Osteoblast (primary cell): ENCODE measurements at regions not wholly inside any gene's neighbourhood (a gene's known extent, or its start where the extent isn't known, plus 50 kb on each side); places are given as distances from the start of the nearest gene placed in this dataset.

ENCODE experiments used
- DNase-seq: peaks from one replicate; pipeline ENCODE4 v3.0.0; 2011; ENCODE audit warnings: low spot score, mixed read lengths; ENCODE audit not compliant: insufficient read length; ENCODE audit errors: missing footprints
- H2AFZ ChIP-seq: 2 replicates; pipeline ENCODE4 v1.6.0; 2011; ENCODE audit warnings: mild to moderate bottlenecking, low read length
- H3K27ac ChIP-seq: 2 replicates; pipeline ENCODE4 v1.5.1; 2011; ENCODE audit warnings: mild to moderate bottlenecking, low read depth, low read length, moderate library complexity
- H3K27me3 ChIP-seq: 2 replicates; pipeline ENCODE4 v1.6.0; 2012; ENCODE audit warnings: mild to moderate bottlenecking, control low read depth, inconsistent platforms, low read length, moderate library complexity; ENCODE audit not compliant: insufficient read depth
- H3K36me3 ChIP-seq: 2 replicates; pipeline ENCODE4 v1.5.1; 2011; ENCODE audit warnings: mild to moderate bottlenecking, low read length, control low read depth, moderate library complexity; ENCODE audit not compliant: insufficient read depth
- H3K4me1 ChIP-seq: 2 replicates; pipeline ENCODE4 v1.5.1; 2011; ENCODE audit warnings: mild to moderate bottlenecking, low read length, control low read depth, moderate library complexity; ENCODE audit not compliant: insufficient read depth
- H3K4me2 ChIP-seq: 2 replicates; pipeline ENCODE4 v1.6.0; 2011; ENCODE audit warnings: mild to moderate bottlenecking, low read length; ENCODE audit not compliant: insufficient read depth
- H3K4me3 ChIP-seq: fragments of 200-600 bp; sonication (generic); 3 replicates; pipeline ENCODE4 v1.5.1; 2012; ENCODE audit warnings: mild to moderate bottlenecking, low read length, inconsistent platforms; ENCODE audit not compliant: insufficient read depth
- H3K79me2 ChIP-seq: 2 replicates; pipeline ENCODE4 v1.6.0; 2012; ENCODE audit warnings: mild to moderate bottlenecking, low read length, control low read depth, inconsistent platforms; ENCODE audit not compliant: insufficient read depth
- H3K9me3 ChIP-seq: 2 replicates; pipeline ENCODE4 v1.5.1; 2011; ENCODE audit warnings: low read depth, low read length, control low read depth
- H4K20me1 ChIP-seq: 2 replicates; pipeline ENCODE4 v1.6.0; 2012; ENCODE audit warnings: mild to moderate bottlenecking, low read length, control low read depth; ENCODE audit not compliant: insufficient read depth
- TF ChIP-seq, protein P1 (sequence below): IDR thresholded peaks from 2 replicates; pipeline ENCODE4 v1.5.1; 2011; ENCODE audit warnings: mild to moderate bottlenecking, low read depth, low read length, moderate library complexity; ENCODE audit errors: extremely low read depth

DNA sequence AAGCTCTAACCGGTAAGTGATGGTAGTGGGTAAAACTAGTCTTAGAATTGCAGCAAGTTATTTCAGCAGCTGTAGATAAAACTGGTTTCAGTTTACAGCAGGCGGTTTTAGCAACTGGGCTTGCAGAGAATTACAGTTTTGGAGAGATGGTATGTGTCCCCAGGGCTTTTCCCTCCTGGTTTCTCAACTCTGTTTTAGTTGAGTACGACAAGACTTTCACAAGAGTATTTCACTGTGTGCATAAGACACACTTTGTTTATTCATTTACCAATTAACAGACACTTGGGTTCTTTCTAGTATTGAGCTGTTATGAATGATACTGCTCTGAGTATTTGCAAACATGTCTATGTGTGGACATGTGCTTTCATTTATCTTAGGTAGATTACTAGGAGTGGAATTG is 65.6 kb upstream of the RFX8 start:
- peaks cover 5% of the 10 kb centered on the region for H3K4me1 ChIP-seq
- H3K36me3 ChIP-seq, result no peaks in the 10 kb centered on the region
- no peaks in the 10 kb centered on the region for H4K20me1 ChIP-seq
- H3K27ac ChIP-seq, result peak overlapping the region; percentile 54
- H3K4me2 ChIP-seq, result peak overlapping the region; percentile 70
- DNase-seq, result peak; percentile 71
- H2AFZ ChIP-seq, result peak overlapping the region; percentile 60
- no peaks in the 10 kb centered on the region for H3K9me3 ChIP-seq
- H3K27me3 ChIP-seq, result no peaks in the 10 kb centered on the region
- no peaks in the 10 kb centered on the region for H3K79me2 ChIP-seq
- H3K4me3 ChIP-seq, result peak overlapping the region; percentile 33
- TF ChIP-seq, protein P1, sequence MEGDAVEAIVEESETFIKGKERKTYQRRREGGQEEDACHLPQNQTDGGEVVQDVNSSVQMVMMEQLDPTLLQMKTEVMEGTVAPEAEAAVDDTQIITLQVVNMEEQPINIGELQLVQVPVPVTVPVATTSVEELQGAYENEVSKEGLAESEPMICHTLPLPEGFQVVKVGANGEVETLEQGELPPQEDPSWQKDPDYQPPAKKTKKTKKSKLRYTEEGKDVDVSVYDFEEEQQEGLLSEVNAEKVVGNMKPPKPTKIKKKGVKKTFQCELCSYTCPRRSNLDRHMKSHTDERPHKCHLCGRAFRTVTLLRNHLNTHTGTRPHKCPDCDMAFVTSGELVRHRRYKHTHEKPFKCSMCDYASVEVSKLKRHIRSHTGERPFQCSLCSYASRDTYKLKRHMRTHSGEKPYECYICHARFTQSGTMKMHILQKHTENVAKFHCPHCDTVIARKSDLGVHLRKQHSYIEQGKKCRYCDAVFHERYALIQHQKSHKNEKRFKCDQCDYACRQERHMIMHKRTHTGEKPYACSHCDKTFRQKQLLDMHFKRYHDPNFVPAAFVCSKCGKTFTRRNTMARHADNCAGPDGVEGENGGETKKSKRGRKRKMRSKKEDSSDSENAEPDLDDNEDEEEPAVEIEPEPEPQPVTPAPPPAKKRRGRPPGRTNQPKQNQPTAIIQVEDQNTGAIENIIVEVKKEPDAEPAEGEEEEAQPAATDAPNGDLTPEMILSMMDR, result no peak

DNA sequence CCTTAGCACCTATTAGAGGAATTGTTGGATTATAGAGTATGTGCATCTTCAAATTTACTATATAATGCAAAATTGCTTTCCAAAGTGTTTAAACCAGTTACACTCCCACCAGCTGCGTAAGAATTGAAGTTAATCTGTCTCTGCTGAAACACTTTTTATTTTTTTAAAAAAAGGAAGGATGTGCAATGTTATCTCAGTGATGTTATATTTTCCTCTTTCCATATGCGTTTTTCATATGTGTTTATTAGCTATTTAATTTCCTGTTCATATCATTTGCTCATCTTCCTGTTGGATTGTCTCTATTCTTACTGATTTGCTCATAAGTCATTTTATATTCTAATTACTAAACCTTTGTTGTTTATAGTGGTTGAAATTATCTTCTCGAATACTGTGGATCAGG is 63.2 kb upstream of the RFX8 start:
- H3K36me3 ChIP-seq, result no peaks in the 10 kb centered on the region

DNA sequence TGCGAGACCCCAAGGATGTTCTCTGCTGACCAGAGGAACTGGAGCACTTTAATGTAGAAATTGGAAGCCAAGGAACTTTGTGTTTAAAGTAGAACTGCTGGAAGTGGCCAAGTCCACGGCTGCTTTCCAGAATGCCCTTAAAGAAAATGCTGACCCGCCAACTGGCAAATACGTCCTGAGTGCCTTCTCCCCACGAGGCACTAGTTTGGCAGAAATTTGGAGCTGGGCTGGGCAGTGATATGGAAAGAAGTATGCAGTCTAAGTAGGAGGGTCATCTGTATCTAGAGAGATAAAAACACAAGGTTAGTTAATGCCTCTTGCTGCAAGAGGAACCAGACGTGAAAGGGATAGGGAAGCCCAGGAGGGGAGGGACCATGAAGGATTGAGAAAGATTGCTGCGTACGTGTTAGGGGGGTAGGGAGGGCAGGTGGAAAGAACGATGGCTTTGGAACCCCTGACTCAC is 59.3 kb upstream of the RFX8 start:
- TF ChIP-seq, protein P1, result no peak
- H3K27me3 ChIP-seq, result no peaks in the 10 kb centered on the region
- H3K36me3 ChIP-seq, result no peaks in the 10 kb centered on the region
- H3K79me2 ChIP-seq, result no peaks in the 10 kb centered on the region
- peak overlapping the region; percentile 95 for H2AFZ ChIP-seq
- DNase-seq, result no peak
- H4K20me1 ChIP-seq, result no peaks in the 10 kb centered on the region
- peak overlapping the region; percentile 16 for H3K4me2 ChIP-seq
- H3K27ac ChIP-seq, result no peak overlapping the region
- H3K4me3 ChIP-seq, result no peak overlapping the region
- no peaks in the 10 kb centered on the region for H3K4me1 ChIP-seq
- no peaks in the 10 kb centered on the region for H3K9me3 ChIP-seq

More for the DNA sequence above, 63.2 kb upstream of the RFX8 start:
- Histone ChIP-seq H4K20me1 (no peaks in the 10 kb centered on the region), H3K27ac (no peak overlapping the region), H3K79me2 (no peaks in the 10 kb centered on the region), H3K4me2 (no peak overlapping the region), H3K4me1 (peaks cover 5% of the 10 kb centered on the region), H3K4me3 (no peak overlapping the region), H2AFZ (no peak overlapping the region), H3K27me3 (no peaks in the 10 kb centered on the region), H3K9me3 (no peaks in the 10 kb centered on the region)
- DNase-seq, result no peak
- TF ChIP-seq, protein P1, result no peak

DNA sequence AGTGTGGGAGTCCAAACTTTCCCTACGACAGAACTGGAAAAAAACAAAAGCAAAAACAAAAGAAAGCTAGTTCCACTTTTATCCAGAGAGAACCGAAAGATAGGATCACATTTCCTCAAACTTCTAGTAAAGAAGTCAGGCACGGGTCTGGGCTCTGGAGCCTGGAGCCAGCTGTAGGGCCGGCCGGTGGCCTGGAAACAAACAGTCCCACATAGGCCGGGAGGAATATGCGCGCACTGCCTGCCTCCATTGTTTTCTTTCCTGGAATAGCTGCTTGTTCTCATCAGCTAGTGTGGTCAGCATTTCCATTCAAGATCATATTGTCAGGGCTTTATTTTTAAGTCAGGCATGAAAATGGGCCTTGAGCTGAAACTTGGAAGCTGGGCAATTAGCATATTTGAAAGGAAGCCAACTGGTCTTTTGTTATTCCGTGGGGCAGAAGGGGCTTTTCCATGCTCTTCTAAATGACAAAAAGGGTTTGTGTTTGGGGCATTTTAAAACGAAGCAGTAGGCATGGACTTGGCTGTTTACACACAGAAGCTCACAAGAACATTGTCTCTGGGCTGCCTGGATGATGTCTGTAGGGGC is 58.7 kb upstream of the RFX8 start:
- TF ChIP-seq, protein P1, result no peak
- Histone ChIP-seq H3K79me2 (no peaks in the 10 kb centered on the region), H3K4me2 (peak overlapping the region; percentile 16), H3K27ac (peak overlapping the region; percentile 16), H2AFZ (peak overlapping the region; percentile 95), H3K36me3 (no peaks in the 10 kb centered on the region), H3K27me3 (no peaks in the 10 kb centered on the region), H4K20me1 (no peaks in the 10 kb centered on the region), H3K4me1 (no peaks in the 10 kb centered on the region), H3K9me3 (no peaks in the 10 kb centered on the region), H3K4me3 (no peak overlapping the region)
- DNase-seq, result peak; percentile 60
